ENCODE measurements at regions not wholly inside any gene's neighbourhood (a gene's known extent, or its start where the extent isn't known, plus 50 kb on each side); places are given as distances from the start of the nearest gene placed in this dataset.

DNA sequence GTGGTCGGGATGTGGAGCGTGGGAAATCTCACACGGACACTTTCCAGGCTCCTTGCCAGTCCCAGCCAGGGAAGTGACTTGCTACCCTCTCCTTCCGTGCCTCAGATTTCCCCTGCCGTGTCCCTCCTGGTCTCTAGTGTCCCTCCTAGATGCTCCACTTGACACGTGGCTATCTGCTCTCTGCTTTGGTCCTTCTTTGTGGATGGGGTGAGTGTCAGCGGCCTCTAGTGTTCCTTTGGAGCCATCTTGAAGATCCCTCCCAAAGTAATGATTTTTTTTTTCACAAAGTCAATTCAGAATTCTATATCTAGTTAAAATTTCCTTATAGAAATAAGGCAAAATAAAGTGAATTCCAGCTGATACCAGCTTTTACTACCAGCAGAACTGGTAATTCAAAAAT, 117.7 kb downstream of the MRPL36 start:
- TF ChIP-seq GATA1 (IDR thresholded peaks at IDR 0.05; ENCODE audit: low read depth, low read length) (no peak), POLR2A (IDR thresholded peaks at IDR 0.05; ENCODE audit: low read length) (no peak)
- no peak for DNase-seq

DNA sequence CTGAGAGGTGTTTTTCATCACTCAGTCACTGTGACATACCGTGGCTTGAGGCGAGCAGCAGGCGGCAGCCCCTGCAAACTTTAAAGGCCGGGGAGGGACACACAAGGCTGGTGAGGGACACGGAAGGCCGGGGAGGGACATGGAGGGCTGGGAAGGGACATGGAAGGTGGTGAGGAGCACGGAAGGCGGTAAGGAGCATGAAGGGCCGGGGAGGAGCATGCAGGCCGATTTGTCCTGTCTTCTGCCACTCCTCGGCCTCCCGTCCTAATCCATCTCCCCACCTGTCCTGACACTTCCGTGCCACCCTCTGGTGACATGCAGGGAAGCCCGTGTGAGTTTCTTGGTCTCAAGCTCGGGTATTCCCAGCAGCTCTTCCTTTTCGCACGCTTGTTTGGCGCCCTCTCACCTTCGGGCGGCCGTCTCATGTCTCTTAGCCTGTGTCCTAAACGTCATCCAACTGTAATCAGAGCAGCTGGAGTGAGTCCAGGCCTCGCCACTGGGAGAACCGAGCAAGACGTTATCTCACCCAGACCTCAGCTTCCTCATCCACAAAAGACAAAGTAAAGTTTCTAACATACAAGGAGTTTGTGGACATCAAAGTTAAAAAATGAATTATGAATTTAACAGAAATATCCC, 126.5 kb downstream of the MRPL36 start:
- TF ChIP-seq POLR2A (IDR thresholded peaks at IDR 0.05; ENCODE audit: low read length) (no peak), GATA1 (IDR thresholded peaks at IDR 0.05; ENCODE audit: low read depth, low read length) (no peak)
- no peak for DNase-seq

- DNase-seq: no peak
- TF ChIP-seq POLR2A (IDR thresholded peaks at IDR 0.05; ENCODE audit: low read length) (no peak), GATA1 (IDR thresholded peaks at IDR 0.05; ENCODE audit: low read depth, low read length) (no peak)
Measured at GRCh38 chr5:1672396-1672795, 127.2 kb downstream of the MRPL36 start.

GRCh38 chr5:1671351-1671750, 128.3 kb downstream of the MRPL36 start:
- no peak for DNase-seq
- TF ChIP-seq POLR2A (IDR thresholded peaks at IDR 0.05; ENCODE audit: low read length): no peak
- TF ChIP-seq GATA1 (IDR thresholded peaks at IDR 0.05; ENCODE audit: low read depth, low read length): no peak

GRCh38 chr5:1670351-1670750, 129.3 kb downstream of the MRPL36 start:
- no peak for DNase-seq
- TF ChIP-seq GATA1 (IDR thresholded peaks at IDR 0.05; ENCODE audit: low read depth, low read length) (no peak), POLR2A (IDR thresholded peaks at IDR 0.05; ENCODE audit: low read length) (no peak)

GRCh38 chr5:1669276-1670155, 130.1 kb downstream of the MRPL36 start:
- no peak for DNase-seq
- TF ChIP-seq GATA1 (IDR thresholded peaks at IDR 0.05; ENCODE audit: low read depth, low read length) (no peak), POLR2A (IDR thresholded peaks at IDR 0.05; ENCODE audit: low read length) (no peak)

DNA sequence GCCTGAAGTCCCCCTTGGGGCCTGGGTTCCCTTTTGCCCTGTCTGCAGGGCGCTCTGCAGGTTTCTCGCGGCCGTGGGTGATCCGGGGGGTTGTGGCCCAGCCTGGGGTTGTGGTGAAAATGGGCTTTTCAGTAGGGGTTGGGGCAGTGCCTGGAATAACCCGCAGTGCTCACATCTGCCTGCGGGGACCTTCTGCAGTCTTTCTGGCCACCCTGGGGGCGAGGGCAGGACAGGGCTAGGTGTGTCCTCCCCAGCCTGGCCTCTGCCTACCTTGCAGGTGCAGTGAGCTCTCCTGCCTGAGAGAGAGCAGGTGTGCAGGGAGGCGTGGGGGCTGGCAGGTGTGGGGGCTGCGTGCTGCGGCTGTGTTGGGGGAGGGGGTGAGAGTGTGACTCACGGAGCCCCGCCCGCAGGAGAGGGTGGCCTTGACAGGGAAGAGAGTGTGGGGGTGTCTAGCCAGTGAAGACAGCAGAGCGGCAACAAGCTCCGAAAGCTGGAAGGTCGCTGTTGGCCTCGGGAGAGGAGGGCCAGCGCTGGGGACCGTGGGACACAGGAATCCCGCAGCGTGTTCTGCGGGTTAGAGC, 131.4 kb downstream of the MRPL36 start:
- no peak for DNase-seq
- TF ChIP-seq GATA1 (IDR thresholded peaks at IDR 0.05; ENCODE audit: low read depth, low read length) (no peak), POLR2A (IDR thresholded peaks at IDR 0.05; ENCODE audit: low read length) (no peak)

GRCh38 chr5:1667648-1668140, 131.9 kb downstream of the MRPL36 start:
- TF ChIP-seq POLR2A (IDR thresholded peaks at IDR 0.05; ENCODE audit: low read length) (no peak), GATA1 (IDR thresholded peaks at IDR 0.05; ENCODE audit: low read depth, low read length) (no peak)
- DNase-seq: no peak

DNA sequence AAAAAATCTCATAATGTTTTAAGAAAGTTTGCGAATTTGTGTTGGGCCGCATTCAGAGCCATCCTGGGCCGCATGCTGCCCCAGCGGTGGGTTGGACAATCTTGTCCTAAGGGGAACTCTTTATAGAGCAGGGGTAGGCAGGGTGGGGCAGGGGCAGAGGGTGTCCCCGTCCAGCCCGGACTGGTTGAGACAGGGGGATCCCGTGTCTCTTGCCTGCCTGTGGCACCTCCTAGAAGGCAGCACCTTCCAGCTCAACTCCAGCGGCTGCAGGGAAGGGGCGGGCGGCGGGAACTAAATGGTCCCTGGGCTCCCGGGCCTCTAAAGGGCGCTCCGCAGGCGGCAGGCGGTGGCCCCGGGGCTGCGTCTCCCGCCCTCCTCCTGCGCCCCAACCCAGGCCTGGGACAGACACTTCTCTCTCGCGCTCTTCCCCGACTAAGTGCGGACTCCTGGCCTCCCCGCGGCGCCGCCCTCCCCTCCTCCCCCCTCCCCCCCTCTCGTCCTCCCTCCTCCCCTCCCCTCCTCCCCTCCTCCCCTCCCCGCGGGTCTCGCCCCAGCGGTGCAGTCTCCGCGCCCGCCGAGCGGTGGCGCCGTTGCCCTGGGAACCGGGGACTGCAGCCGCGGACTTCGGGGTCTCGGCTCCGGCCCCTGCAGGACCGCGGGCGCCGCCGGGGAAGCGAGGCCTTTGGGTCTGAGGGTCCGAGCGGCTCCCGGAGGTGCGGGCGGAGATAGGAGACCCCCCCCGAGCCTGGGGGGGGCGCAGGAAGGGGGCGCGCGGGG, 132.6 kb downstream of the MRPL36 start:
- peak; percentile 28 to 30 for DNase-seq
- no peak for TF ChIP-seq POLR2A (IDR thresholded peaks at IDR 0.05; ENCODE audit: low read length)
- TF ChIP-seq GATA1 (IDR thresholded peaks at IDR 0.05; ENCODE audit: low read depth, low read length): no peak

- TF ChIP-seq POLR2A (IDR thresholded peaks at IDR 0.05; ENCODE audit: low read length) (no peak), GATA1 (IDR thresholded peaks at IDR 0.05; ENCODE audit: low read depth, low read length) (no peak)
- DNase-seq: no peak
Measured at GRCh38 chr5:1666221-1666620, 133.4 kb downstream of the MRPL36 start.

DNA sequence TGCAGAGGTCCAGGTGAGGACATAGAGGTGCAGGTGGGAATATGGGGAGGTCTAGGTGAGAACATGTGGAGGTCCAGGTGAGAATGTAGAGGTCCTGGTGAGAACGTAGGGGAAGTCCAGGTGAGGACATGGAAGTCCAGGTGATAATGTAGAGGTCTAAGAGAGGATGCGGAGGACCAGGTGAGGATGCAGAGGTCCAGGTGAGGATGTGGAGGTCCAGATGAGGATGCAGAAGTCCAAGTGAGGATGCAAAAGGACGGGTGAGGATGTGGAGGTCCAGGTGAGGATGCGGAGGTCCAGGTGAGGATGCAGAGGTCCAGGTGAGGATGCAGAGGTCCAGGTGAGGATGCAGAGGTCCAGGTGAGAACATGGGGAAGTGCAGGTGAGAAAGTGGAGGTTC, 133.8 kb downstream of the MRPL36 start:
- DNase-seq: no peak
- TF ChIP-seq GATA1 (IDR thresholded peaks at IDR 0.05; ENCODE audit: low read depth, low read length) (no peak), POLR2A (IDR thresholded peaks at IDR 0.05; ENCODE audit: low read length) (no peak)

DNA sequence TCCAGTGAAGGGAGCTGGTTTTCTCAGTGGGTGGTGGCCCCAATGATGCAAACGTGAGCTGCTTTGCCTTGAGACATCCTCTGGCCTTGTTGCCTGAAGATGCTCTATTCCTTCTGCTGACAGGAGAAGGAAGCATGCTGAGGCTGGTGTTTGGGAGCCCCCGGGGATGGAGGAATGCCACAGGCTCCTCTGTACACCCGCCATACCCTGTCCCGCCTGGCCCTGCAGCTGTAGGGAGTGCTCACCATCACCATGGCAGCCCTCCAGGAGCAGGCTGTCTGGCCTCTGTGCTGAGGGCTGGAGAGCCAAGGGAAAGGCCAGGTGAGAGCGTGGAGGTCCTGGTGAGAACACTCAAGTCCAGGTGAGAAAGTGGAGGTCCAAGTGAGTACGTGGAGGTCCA, 134.4 kb downstream of the MRPL36 start:
- TF ChIP-seq POLR2A (IDR thresholded peaks at IDR 0.05; ENCODE audit: low read length): no peak
- TF ChIP-seq GATA1 (IDR thresholded peaks at IDR 0.05; ENCODE audit: low read depth, low read length): no peak
- no peak for DNase-seq

- TF ChIP-seq POLR2A (IDR thresholded peaks at IDR 0.05; ENCODE audit: low read length) (no peak), GATA1 (IDR thresholded peaks at IDR 0.05; ENCODE audit: low read depth, low read length) (no peak)
- no peak for DNase-seq
Measured at GRCh38 chr5:1663186-1663585, 136.5 kb downstream of the MRPL36 start.

All from erythroblast (primary cell).